ENCODE measurements at regions not wholly inside any gene's neighbourhood (a gene's known extent, or its start where the extent isn't known, plus 50 kb on each side); places are given as distances from the start of the nearest gene placed in this dataset.

GRCh38 chr16:82451449-82451848, 175.3 kb upstream of the CDH13 start:
- Mint-ChIP-seq H3K36me3 (ENCODE audit: insufficient read depth) (no peaks in the 10 kb centered on the region), H3K27me3 (peaks cover 28% of the 10 kb centered on the region), H3K4me3 (ENCODE audit: low read depth) (no peak overlapping the region), H3K4me1 (ENCODE audit: low read depth) (peaks cover 5% of the 10 kb centered on the region), H3K27ac (no peak overlapping the region), H3K9me3 (ENCODE audit: low read depth) (peaks cover 3% of the 10 kb centered on the region)
- no peak for DNase-seq (ENCODE audit: low spot score, unreplicated experiment)
- TF ChIP-seq CTCF (IDR thresholded peaks at IDR 0.05; ENCODE audit: unreplicated experiment): no peak

- no peaks in the 10 kb centered on the region for H3K36me3 Mint-ChIP-seq (ENCODE audit: insufficient read depth)
- no peak for TF ChIP-seq CTCF (IDR thresholded peaks at IDR 0.05; ENCODE audit: unreplicated experiment)
- no peak for DNase-seq (ENCODE audit: low spot score, unreplicated experiment)
- no peaks in the 10 kb centered on the region for H3K9me3 Mint-ChIP-seq (ENCODE audit: low read depth)
- H3K4me1 Mint-ChIP-seq (ENCODE audit: low read depth): peaks cover 15% of the 10 kb centered on the region
- no peak overlapping the region for H3K27ac Mint-ChIP-seq
- H3K4me3 Mint-ChIP-seq (ENCODE audit: low read depth): no peak overlapping the region
- H3K27me3 Mint-ChIP-seq: peaks cover 29% of the 10 kb centered on the region
Observed at GRCh38 chr16:82440336-82440735, 186.4 kb upstream of the CDH13 start.

- H3K36me3 Mint-ChIP-seq (ENCODE audit: insufficient read depth): no peaks in the 10 kb centered on the region
- H3K4me3 Mint-ChIP-seq (ENCODE audit: low read depth): no peak overlapping the region
- DNase-seq (ENCODE audit: low spot score, unreplicated experiment): no peak
Observed at GRCh38 chr16:82439678-82440293, 187.0 kb upstream of the CDH13 start.

GRCh38 chr16:82433042-82433441, 193.7 kb upstream of the CDH13 start:
- DNase-seq (ENCODE audit: low spot score, unreplicated experiment): no peak
- no peaks in the 10 kb centered on the region for H3K36me3 Mint-ChIP-seq (ENCODE audit: insufficient read depth)
- H3K4me1 Mint-ChIP-seq (ENCODE audit: low read depth): no peaks in the 10 kb centered on the region
- H3K27ac Mint-ChIP-seq: no peak overlapping the region
- H3K9me3 Mint-ChIP-seq (ENCODE audit: low read depth): peaks cover 11% of the 10 kb centered on the region
- no peak for TF ChIP-seq CTCF (IDR thresholded peaks at IDR 0.05; ENCODE audit: unreplicated experiment)
- no peak overlapping the region for H3K4me3 Mint-ChIP-seq (ENCODE audit: low read depth)
- peaks cover 4% of the 10 kb centered on the region for H3K27me3 Mint-ChIP-seq

More at GRCh38 chr16:82439678-82440293, 187.0 kb upstream of the CDH13 start:
- Mint-ChIP-seq H3K4me1 (ENCODE audit: low read depth) (peaks cover 15% of the 10 kb centered on the region), H3K9me3 (ENCODE audit: low read depth) (no peaks in the 10 kb centered on the region), H3K27me3 (peaks cover 29% of the 10 kb centered on the region), H3K27ac (no peak overlapping the region)
- TF ChIP-seq CTCF (IDR thresholded peaks at IDR 0.05; ENCODE audit: unreplicated experiment): peak; percentile 51

- no peak overlapping the region for H3K4me3 Mint-ChIP-seq (ENCODE audit: low read depth)
- no peaks in the 10 kb centered on the region for H3K36me3 Mint-ChIP-seq (ENCODE audit: insufficient read depth)
- TF ChIP-seq CTCF (IDR thresholded peaks at IDR 0.05; ENCODE audit: unreplicated experiment): no peak
- peaks cover 11% of the 10 kb centered on the region for H3K9me3 Mint-ChIP-seq (ENCODE audit: low read depth)
- no peak for DNase-seq (ENCODE audit: low spot score, unreplicated experiment)
- peaks cover 4% of the 10 kb centered on the region for H3K27me3 Mint-ChIP-seq
- H3K27ac Mint-ChIP-seq: no peak overlapping the region
- no peaks in the 10 kb centered on the region for H3K4me1 Mint-ChIP-seq (ENCODE audit: low read depth)
Observed at GRCh38 chr16:82432261-82432660, 194.5 kb upstream of the CDH13 start.

Measured in progenitor cell of endocrine pancreas (in vitro differentiated cells).